HG03520 (cell line): ENCODE measurements at regions not wholly inside any gene's neighbourhood (a gene's known extent, or its start where the extent isn't known, plus 50 kb on each side); places are given as distances from the start of the nearest gene placed in this dataset.
"Not testable (repeated sequence)": the region's sequence is repeated elsewhere in the genome, so short reads cannot be mapped to it uniquely, and the experiment has no call there.

Experiments used
- ATAC-seq: cut with Tn5 transposase; IDR thresholded peaks from one replicate; pipeline ENCODE4 v1.9.1; 2021; ENCODE audit warnings: mild to moderate bottlenecking, moderate library complexity; ENCODE audit not compliant: unreplicated experiment

DNA sequence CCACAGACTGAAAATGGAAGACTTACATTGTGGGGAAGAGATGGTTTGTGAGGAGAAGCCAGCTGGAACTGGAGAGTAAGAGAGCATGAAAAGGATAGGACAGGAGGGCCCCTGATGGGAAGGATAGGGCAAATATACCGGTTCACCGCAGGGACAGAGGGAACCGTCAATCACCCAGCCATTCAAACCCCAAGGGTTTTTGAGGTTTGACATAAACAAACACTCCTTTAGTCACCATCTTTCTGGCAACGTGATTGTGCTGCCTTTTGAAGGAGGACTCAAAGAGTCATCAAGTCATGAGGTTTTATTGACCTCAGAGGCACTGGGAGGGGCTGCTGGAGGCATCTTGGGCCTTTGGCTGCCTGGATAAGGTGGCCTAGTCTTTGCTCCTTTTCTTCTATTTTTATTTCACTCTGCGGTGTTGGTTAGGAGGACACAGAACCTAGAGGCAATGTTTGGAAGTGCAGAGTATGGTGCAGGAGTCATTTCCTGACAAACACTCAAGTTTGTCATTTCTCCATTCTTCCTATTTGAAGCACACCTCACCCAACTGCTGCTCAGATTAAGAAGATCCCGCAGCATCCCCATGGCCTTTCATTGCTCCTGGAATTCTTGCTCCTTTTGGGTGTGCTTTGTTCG lies 487.3 kb upstream of the SPRED2 start:
- ATAC-seq: no peak

DNA sequence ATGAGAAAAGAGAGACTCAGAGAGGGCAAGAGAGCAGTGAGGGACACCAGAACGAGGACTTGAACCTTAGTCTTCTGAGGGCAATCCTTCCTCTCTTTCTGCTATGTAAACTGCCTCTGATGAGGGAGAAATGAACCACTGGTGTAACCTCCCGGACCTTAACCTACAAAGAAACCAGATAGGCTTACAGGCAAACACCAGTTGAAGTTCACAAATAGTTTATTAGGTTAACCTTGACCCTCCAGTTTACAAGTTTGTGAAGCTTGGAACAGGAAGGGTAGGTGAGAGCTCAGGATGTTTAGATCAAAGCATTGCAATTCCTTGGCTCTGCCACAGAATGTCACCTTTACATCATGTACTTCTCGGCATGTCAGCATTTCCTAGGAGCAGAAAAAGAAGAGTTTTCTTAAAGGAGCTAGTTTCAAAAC lies 486.4 kb upstream of the SPRED2 start:
- no peak for ATAC-seq

DNA sequence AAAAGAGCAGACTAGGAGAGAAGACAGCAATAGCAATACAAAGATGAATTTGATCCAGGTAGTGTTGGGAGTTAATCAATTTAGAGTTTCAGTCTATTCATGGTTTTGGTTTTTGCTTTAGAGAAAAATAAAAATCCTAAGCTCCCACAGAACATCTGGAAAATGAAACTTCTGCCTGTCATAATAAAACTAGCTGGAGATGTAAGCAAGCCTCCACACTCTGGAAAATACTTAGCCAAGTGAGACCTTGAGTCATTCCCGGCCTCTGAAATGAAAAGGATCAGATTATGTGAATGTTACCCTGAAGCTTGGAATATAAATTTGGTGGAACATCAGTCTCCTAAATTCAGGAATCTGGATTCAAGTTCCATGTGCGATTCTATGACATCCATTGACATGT lies 485.6 kb upstream of the SPRED2 start:
- ATAC-seq: no peak

DNA sequence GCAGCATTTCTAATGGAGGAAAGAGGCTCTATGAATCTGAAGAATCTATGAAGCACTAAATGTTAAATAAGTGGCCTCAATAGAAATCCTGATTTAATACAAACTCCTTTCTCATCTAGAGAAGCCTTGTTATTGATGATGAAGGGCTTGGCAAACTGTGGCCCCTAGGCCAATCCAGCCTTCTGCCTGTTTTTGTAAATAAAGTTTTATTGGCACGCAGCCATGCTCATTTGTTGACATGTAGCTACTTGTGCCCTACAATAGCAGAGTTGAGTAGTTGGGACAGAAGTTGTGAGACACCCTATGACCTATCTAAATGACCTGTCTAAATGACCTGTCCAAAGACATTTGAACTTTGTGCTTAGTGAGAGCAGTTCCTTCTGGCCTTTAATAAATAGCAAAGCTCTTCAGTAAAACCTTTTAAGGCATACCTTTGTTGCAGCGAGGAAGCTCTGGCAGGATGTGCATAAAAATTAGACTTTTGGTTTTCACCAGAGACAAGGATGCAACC lies 484.4 kb upstream of the SPRED2 start:
- ATAC-seq: no peak

DNA sequence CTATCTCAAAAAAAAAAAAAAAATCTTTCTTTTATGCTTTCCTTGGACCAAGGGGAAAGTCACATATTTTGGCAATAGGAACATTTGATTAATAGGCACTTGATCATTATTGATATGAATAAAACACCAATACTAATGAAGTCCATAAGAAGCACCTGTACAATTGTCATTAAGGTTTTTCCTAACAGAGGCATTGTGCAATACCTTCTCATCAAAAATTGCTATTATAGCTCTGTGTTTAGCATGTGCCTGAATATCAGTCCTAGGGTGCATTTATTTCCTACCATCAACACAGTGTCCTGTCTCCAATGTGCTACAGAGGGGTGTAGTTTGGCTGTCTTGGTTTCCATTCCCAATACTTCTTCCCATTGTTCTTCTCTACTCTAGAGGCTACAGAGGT lies 483.8 kb upstream of the SPRED2 start:
- ATAC-seq: no peak

DNA sequence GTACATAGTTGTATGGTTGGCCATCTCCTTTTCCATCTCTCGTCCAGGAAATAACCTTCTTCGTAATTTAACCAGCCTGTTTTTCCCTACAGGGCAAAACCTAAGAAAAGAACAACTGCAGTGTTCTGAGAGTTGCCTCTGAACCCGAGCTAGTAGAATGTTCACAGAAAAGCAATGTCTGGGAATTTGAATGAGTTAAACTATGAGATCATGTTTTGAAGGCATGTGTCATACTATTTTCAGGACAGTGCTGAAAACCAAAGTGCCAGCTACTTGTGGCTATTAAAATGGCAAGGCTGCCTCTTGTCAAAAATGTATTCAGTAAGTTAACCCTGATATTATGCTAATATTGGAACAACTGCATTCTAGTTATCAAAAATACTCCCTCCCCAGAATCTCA lies 482.9 kb upstream of the SPRED2 start:
- ATAC-seq: no peak

DNA sequence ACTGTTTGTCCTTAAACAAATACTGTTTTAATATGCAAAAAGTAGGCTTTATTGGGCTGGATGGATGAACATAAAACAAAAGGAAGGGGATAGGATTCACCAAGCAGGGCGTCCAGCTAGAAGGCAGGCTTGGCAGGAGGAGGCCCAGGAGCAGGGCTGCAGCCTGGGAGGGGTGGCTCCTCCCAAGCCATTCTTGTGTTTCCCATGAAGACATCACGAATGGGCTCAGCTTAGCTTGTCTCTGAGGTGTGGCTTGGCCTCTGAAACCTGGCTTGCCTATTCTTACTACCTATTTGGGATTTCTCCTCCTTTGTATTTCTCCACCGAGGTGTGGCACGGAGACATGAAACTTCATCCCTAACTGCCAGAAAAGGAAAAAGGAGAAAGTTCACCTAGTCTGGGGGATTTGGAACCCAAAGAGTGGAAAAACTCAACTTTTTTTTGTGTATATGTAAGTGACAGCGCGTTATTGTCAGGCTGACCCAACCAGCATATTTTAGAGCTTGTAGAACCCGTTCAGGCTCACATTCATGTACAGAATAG lies 481.9 kb upstream of the SPRED2 start:
- ATAC-seq: no peak

DNA sequence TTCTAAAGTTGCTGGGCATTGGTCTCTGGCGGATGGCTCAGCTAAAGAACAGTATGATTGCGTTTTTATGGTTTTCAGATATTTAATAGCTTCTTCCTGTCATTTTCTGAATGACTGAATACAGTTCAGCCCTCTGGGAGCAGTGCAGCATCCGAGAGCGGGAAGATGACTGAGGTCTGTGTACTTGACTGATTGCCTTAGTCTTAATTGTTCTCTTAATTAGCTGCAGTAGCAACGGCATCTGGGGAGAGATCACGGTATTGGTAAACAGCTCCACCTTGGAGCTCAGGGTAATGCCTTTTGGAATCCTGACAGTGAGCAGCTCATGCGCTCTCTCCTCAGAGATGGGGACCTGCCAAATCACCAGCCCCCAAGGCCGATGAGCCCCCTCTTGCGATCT lies 481.4 kb upstream of the SPRED2 start:
- no peak for ATAC-seq

DNA sequence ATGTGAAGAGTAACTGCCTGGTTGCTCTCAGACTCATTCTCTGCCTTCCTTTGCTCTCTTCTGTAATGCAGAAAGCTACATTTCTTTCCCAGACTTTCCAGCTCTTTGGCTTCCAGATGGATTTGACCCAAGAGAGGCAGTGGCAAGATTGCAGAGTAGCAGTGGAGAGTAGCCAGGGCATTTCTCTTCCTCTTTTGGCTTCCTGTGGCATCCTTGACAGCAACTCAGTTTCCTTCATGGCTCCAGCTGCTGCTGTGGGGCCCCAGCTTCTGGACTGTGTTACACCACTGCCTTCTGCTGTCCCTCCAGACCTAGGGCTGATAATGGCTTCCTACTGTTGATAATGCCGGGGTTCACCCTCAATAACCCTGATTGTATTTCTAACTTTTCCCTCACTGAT lies 469.4 kb upstream of the SPRED2 start:
- no peak for ATAC-seq

DNA sequence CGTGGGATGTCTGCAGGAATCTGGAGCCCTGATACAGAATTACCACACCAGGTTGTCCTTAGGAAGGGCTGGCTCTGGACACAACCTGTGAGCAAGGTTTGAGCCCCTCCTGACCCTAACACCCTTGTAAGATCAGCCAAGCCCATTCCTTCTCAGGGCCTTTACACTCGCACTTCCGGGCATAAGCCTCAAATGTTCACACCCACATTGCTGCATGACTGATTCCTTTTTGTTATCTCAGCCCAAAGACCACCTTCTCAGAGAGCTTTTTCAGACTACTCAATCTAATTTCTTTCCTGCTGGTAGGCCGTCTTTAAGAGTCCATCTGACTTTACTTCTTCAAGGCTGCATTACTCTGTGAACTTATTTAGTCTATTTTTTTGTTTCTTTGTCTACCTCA lies 464.0 kb upstream of the SPRED2 start:
- ATAC-seq: no peak

DNA sequence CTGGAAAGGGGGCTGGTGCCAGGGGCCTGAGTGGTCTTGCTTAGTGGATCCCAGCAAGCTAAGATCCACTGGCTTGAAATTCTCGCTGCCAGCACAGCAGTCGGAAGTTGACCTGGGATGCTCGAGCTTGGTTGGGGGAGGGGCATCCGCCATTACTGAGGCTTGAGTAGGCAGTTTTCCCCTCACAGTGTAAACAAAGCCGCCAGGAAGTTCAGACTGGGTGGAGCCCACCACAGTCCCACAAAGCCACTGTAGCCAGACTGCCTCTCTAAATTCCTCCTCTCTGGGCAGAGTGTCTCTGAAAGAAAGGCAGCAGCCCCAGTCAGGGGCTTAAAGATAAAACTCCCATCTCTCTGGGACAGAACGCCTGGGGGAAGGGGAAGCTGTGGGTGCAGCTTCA lies 457.7 kb upstream of the SPRED2 start:
- not testable (repeated sequence) for ATAC-seq

DNA sequence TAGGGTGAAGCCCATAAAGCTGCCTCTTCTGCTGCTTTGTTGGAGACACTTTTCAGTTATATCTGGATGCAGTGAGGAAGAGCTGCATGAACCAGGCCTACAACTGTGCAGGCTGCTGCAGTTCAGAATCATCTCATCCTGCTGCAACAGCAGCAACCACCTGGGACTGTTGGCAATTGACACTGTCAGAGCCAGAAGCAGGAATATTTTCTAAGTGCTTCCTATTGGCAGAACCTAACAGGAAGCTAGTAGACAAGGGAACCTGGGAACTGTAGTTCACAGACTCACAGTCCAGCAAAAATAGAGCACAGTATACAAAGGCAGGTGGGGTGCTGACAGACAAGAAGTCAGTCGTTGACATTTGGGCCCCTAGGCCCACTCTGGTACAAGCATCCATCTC lies 452.9 kb upstream of the SPRED2 start:
- ATAC-seq: no peak

DNA sequence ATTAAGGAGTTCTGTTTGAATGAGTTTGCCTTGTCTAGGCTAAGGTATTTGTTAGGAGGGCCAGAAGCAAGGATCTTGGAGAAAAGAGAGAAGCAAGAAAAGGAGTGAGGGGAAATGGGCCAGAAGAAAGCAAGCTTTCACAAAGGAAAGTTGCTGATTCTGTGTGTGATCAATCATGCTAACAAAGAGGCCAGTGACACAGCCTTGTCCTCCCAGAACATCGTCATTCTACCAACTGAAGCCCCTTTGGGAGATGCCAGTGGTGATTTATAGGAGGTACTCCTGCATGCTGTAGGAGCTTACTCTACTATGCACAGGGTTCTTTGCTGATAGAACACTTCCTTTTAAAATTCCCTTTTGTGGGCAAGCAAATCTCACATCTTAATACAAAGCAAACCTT lies 449.2 kb upstream of the SPRED2 start:
- no peak for ATAC-seq

DNA sequence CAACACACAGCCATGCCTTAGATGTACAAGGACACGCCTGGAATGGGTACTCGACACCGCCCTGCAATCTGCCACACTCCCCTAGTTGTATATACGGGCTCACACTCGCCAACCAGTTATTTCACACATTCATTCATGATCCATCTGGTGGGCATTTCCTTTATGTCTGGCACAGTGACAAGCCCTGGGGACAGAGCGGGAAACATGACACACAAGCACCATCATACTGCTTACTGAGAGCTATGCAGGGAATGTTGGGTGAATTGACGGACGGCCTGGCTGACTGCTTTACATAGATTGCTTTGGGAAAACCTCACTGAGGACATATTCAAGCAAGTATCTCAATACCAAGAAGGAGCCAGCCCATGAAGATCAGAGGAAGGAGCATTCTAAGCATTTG lies 448.0 kb upstream of the SPRED2 start:
- ATAC-seq: no peak

DNA sequence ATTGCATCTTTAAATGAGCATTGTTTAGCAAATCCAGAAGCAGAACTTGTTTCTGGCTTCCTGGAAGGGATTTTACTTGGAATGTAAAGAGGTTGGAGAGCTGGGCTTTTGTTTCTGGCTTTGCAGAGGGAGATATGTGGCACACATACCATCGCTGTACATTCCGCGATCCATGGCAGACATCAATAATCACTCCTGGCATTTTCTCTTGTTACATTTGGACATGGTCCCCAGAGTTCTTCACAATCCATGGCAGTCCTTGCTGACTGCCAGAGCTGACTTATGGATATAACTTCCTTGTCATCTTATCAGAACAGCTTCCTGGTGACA lies 445.6 kb upstream of the SPRED2 start:
- no peak for ATAC-seq

DNA sequence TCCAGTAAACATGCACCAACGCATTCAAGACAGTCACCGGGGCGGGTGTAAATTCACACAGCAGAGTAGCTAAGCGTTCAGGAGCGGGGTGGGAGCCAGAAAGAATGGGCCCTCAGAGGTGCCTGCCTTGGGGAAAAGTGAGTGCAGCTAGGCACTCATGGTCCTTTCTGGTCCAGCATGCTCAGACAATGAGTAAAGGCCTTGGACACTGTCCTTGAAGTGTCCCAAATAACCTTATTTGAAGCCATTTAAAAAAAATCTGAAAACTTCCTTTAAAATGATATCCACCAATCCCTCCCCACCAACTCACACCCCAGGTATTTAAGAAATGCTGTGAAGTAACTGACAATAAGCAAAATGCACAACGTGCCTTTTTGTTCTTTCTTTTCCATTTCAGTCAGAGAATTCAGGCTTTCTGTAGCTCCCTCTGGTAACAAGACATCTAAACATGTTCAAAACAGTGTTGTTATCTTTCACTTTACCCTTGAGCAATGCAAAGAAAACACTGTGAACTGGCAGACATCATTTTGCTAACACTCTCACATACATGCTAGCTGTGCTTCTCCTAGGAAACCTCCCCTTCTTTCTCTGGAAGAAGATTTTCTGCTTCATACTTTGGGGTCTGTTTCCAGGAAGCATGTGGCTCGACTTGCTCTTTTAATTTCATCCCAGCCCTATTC lies 445.1 kb upstream of the SPRED2 start:
- no peak for ATAC-seq

DNA sequence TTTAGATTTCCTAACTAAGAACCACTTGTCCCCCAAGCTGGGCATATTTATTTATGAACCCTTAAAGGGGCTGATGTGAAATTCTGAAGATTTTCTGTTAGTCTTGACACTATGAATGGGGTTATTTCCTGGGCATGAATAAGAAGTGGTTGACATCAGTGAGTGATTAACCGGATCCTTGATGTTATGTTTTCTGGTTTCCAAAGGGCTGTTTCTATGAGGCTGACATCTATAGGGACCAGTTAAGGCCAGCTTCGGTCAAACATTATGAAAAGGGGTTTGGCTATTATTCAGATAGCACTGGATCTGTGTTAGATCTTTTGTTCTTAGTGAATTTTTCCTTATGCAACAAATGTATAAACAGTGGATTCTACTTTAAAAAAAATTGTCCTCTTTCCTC lies 443.7 kb upstream of the SPRED2 start:
- no peak for ATAC-seq

DNA sequence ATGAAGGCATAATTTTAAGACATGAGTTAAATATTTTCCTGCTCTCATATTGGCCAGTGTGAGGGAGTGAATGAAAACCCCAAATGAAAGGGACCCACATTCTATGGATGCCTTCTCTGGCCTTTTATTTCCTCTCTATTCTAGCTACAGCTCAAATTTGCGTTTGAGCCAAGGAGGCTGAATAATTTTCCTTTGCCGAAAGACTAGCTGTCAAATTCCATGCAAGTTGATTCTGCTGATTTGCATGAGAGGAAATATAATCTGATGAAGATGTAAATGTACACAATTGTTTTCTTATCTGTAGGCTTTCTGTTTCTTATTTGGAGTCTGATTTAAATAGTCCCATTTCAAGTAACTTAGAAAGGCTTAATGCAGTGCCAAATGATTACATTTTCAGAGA lies 438.4 kb upstream of the SPRED2 start:
- ATAC-seq: no peak

DNA sequence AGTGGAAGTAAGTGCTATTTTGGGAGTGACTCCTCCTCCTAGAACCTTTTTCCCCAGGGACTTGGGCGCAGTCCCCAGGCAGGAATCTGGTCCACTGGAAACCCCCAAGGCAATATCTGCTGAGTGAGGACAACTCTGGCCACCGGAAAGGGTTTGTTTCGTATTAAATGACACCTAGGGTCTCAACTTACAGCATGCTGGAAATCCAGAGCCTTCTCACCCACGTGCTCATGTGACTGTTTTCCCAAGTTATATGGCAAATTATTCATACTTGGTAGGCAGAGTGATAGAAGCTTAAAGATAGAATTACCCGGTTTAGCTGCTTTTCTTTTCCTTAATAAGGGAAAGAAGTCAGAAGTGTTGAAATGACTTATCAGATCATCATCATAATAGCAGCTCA lies 436.9 kb upstream of the SPRED2 start:
- no peak for ATAC-seq

DNA sequence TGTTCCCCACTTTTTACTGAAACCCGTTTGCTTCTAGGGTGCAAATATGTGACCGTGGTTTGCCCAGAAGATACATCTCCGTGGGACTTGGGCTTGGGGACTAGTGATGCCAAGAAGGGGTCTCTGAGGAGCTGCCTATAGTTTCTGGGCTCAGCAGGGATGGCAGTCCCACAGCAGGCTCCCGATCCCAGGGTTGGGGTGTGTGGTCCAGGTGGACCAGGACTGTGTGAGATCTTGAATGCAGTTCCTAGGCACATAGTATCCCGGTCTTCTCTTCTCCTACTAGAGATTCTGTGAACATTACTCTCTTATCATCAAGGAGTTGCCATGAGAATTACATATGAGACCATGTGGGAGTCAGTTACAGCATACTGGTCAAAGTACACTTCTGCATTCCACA lies 435.8 kb upstream of the SPRED2 start:
- no peak for ATAC-seq

DNA sequence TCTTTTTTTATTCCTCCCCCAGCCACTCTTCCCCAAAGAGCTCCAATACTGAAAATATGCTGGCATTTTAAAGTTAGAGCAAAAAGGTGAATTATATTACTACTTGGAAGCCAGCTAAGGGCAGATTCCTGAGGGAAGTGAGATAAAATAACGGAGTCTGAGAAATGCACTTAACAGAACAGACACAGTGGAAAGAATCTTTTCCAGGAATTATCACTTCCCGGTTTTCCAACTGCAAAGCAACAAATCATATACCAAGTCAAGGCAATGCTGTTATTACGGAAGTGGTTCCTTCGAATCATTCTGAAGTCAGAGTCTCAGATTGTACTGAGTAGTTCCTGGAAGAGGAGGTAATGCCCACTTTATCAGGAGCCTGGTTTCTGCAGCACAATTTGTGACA lies 435.0 kb upstream of the SPRED2 start:
- no peak for ATAC-seq

DNA sequence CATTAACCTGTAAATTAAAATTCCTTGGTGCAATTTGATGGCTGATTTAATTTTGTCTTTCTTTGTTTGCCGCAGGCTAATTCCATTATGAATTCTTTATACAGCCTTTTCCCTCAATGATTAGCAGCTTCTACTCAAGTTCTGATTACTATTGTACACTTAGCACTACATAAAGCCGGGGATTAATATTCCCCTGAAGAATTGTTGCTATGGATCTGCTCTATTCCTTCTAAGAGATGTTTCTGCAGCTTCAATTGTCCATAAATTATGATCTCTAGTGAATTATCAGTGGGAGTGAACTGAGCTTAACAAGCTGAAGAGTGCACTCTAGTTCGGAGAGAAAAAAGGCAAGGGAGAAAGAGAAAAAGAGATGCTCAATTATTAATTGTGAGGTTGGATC lies 433.7 kb upstream of the SPRED2 start:
- no peak for ATAC-seq

DNA sequence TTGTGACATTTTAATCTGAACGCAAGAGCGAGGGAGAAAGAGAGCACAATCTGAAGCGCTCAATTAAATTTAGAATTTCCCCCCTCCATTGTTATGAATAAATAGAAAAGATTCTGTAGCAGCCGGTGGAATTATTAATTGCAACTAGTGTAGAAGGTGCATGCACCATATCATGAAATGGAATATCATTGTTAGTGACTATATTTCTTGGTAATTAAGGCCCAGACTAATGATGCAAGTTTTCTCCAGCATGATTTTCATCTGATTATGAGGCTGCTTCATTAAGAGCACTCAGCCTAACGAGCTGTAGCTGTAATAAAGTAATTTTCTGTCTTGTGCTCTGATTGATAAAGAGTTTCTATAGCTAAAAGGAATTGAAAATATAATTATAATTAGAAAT lies 432.2 kb upstream of the SPRED2 start:
- ATAC-seq: no peak
